Fibroblast of the aortic adventitia (primary cell): ENCODE measurements at regions not wholly inside any gene's neighbourhood (a gene's known extent, or its start where the extent isn't known, plus 50 kb on each side); places are given as distances from the start of the nearest gene placed in this dataset.
"Not testable (repeated sequence)": the region's sequence is repeated elsewhere in the genome, so short reads cannot be mapped to it uniquely, and the experiment has no call there.

Experiments used
- DNase-seq: peaks from one replicate; pipeline ENCODE4 v3.0.0-alpha.2; 2010; ENCODE audit warnings: low read depth
- H3K4me3 ChIP-seq: 2 replicates; pipeline ENCODE4 v1.5.1; 2011; ENCODE audit warnings: low read depth, mild to moderate bottlenecking, control low read depth, low read length, moderate library complexity
- TF ChIP-seq, protein P1 (sequence below): IDR thresholded peaks from 2 replicates; pipeline ENCODE4 v1.5.1; 2011; ENCODE audit warnings: mild to moderate bottlenecking, low read length, control low read depth, inconsistent platforms; ENCODE audit not compliant: insufficient read depth

DNA sequence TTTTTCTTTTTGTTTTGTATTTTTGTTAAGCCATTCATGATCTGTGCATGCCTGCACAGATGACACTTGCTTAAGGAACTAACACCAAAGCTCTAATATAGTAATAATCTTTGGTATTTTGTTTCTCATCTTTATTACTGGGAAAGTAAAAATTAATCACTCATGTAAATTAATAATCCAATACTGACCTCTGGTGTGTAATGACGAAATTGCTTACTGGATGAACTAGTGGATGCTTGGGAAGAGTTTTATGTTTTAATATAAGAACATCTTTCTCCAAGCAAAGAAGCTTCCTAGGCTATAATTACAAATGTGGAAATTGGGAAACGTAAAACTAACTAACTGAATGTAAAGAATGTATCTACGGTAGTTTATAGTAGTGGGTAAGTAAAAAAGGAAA lies 147.9 kb downstream of the POTEC start:
- peak; percentile 31 for DNase-seq
- not testable (repeated sequence) for H3K4me3 ChIP-seq
- TF ChIP-seq, protein P1, sequence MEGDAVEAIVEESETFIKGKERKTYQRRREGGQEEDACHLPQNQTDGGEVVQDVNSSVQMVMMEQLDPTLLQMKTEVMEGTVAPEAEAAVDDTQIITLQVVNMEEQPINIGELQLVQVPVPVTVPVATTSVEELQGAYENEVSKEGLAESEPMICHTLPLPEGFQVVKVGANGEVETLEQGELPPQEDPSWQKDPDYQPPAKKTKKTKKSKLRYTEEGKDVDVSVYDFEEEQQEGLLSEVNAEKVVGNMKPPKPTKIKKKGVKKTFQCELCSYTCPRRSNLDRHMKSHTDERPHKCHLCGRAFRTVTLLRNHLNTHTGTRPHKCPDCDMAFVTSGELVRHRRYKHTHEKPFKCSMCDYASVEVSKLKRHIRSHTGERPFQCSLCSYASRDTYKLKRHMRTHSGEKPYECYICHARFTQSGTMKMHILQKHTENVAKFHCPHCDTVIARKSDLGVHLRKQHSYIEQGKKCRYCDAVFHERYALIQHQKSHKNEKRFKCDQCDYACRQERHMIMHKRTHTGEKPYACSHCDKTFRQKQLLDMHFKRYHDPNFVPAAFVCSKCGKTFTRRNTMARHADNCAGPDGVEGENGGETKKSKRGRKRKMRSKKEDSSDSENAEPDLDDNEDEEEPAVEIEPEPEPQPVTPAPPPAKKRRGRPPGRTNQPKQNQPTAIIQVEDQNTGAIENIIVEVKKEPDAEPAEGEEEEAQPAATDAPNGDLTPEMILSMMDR, result peak; percentile 21

DNA sequence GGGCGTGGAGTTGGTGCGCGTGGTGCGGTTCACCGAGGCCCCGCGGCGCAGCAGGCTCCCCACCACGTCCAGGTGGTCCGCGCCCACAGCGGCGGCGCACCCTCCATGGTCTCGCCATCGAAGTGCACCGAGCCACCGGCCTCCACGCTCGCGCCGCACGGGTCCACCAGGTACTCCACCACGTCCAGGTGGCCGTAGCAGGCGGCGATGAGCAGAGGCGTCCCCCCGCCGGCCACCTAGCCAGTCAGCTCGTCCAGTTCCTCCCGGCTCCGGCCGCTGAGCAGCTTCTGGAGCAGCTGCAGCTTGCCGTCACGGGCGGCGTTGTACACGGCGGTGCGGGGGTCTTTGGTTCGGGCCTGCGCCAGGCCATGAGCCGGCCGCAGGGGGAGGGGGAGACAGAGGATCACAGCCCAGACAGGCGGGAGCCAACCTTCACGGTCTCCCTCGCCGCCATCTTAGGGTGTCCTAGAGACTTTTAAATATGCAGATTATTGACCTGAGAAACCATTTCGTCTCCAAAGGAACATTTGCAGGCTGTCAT lies 149.8 kb downstream of the POTEC start:
- not testable (repeated sequence) for DNase-seq, H3K4me3 ChIP-seq

DNA sequence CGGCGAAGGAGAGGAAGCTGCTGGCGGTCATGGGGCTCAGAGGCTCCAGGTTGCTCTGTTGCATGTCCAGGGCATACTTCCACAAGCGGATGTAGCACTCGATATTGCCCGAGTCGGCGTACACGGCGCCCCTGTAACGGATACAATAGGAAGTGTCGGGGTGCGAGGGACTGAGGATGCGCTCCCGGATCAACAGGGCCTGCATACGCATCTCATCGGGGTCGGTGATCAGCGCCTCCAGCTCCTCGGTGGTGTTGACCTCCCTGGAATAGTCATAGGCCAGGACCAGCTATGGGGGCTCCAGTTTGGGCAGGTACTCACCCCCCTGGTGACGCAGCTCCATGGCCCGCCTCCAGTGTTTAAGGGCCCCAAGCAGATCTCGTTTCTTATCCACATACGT lies 150.8 kb downstream of the POTEC start:
- DNase-seq, H3K4me3 ChIP-seq: not testable (repeated sequence)

DNA sequence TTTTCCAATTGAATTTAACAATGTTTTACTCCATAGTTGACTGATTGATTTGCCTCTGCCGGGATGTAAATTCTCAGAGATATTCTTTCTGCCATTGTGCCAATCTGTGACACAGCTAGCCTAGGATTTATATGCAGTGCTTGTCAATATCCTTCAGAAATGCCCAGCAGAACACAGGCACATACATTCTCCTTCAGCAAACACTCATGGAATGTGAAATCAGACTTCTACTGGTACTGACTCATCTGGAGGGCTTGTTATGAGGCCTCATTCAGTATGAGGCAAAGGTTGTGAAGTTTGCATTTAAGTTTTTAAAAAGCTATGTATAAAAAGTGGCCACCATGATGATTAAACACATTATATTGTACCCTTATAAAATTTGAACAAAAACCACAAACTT lies 158.4 kb downstream of the POTEC start:
- H3K4me3 ChIP-seq, DNase-seq: not testable (repeated sequence)

DNA sequence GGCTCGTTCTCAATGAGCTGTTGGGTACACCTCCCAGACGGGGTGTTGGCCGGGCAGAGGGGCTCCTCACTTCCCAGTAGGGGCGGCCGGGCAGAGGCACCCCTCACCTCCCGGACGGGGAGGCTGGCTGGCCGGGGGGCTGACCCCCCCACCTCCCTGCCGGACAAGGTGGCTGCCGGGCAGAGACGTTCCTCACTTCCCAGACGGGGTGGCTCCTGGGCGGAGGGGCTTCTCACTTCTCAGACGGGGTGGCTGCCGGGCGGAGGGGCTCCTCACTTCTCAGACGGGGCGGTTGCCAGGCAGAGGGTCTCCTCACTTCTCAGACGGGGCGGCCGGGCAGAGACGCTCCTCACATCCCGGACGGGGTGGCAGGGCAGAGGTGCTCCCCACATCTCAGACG lies 160.7 kb downstream of the POTEC start:
- not testable (repeated sequence) for DNase-seq, H3K4me3 ChIP-seq

DNA sequence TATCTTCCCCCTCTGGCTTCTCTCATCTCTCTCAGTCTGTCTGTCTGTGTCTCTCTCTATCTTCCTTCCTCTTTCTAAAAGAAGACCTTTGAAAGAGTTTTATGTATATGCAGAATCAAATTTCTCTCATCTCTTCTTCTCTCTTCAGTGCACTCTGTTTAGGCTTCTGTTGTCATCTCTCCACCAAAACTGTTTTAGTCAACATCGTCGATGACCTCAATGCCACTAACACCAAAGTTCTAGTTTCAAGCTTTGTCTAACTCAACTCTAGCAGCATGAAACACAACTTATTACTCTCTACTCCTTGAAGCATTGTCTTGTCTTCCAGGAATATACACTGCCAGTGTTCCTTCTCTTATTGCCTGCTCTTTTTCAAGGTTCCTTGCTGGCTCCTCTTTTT lies 163.9 kb downstream of the POTEC start:
- DNase-seq, H3K4me3 ChIP-seq: not testable (repeated sequence)

DNA sequence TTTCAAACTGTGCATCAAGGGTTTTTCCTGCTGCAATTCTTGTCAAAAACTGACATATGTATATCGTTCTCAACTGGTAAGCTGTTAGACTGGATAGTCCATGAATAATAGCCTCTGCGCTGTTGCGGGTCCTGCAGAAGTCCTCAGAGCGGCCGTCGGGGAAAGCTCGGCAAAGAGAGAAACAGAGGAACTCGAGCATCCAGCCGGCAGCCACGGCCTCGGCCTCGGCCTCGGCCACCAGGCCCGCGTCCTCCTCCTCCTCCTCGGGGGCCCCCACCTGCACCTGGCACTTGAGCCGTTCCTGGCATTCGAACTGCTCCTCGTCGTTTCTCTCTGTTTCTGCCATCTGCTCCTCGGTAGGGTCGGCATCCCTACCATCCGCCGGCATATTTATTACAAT lies 165.0 kb downstream of the POTEC start:
- H3K4me3 ChIP-seq, DNase-seq: not testable (repeated sequence)

DNA sequence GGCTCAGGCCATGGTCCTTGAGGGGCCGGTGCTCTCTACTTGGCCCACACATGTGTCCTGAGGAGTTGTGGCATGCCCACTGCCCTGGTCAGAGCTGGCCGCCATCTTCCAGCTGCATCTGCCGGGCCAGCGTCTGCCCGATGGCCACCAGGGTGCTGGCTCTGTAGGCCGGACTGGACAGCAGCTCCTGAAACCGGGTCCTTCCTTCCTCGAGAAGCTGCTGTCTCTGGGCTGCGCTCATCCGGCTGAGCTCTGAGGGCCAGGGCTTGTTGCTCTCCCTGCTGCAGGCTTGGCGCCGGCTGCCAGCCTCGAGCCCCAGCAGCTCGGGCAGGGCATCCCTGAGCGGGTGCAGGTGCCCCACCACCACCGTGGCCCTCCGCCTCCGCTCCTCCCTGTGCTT lies 182.1 kb downstream of the POTEC start:
- not testable (repeated sequence) for DNase-seq, H3K4me3 ChIP-seq

DNA sequence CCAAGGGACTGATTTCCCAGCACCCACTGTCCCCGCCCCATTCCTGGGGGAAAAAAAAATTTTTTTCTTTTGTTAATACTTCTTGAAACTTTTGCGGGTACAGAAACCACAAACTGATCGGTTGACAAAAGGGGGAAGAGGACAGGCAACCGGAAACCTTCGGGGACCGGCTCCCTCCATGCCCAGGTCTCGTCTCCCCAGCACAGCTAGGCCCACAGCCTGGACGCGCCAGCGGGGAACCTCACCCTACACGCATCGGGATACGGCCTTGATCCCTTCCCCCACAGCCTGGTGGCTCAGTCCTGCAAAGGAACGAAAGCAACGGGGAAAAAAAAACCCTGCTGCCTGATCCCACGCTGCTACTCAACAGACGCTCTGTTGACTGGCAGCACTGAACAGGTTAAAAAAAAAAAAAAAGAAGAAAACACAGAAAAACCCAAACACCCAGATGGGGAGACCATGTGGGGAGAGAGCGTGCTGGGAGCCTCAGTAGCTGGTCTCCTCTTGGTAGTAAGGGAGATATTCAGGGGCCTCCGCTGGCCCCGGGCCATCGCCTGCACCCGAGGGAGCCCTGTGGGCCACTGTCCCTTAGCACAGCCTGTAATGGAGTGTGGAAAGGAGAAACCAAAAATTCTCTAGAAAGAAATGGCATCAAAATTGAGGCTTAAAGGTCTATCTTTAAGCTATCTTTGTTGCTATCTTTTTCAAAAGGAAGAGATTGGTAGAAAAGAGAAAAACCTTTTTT lies 185.7 kb downstream of the POTEC start:
- not testable (repeated sequence) for H3K4me3 ChIP-seq, DNase-seq

DNA sequence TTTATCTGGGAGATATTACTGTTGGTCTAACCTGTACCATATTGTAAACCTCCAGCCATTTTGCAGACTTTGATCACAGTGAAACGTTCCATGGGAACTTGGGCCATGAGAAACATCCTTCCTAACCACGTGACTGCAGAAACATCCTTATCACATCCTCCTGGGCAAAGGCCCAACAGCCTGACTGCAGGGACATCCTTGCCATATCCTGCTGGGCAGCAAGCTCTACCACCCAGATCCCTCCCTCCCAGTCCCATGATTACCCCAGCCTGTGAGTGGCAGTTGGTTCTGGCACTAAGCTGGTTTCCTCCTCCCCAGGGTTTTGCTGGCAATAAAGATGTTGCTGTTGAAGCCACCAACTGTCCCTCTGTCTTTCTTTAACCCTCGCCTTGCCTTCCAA lies 201.2 kb downstream of the POTEC start:
- DNase-seq, H3K4me3 ChIP-seq: not testable (repeated sequence)

DNA sequence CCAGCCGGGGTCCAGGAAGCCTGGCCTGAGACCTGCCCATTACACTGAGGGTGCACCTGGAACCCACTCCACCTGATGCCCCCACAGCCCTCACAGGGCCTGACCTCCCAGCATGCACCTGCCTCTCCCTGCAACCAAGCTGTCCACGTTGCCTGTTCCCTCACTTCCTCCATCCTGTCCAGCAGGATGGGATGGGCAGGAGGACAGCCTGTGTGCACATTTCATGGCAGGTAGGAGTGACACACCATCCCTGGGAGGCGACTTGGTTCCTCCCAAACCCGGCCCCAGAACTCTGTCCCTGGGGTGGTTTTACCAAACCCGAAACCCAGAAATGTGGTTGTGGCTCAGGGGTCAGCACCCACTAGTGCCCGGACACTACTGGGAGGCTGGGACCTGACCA lies 203.8 kb upstream of the ZNF519 start:
- not testable (repeated sequence) for DNase-seq

DNA sequence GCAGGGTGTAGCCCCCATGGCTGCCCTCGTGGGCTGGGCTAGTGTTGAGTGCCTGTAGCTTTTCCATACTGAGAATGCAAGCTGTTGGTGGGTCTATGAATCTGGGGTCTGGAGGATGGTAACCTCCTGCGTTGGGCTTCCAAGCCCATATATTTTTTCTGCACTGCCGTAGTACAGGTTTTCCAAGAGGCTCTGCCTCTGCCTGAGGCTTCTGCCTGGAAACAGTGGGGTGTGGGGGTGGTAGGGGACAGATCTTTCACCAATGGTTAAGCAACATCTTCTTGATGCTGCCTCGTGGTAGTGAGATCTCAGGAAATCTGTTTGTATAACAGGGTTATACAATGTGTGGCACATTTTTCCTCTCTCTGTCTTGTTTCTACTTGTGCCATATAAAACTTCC lies 189.0 kb upstream of the ZNF519 start:
- H3K4me3 ChIP-seq, DNase-seq: not testable (repeated sequence)

More for the DNA sequence above, 203.8 kb upstream of the ZNF519 start:
- not testable (repeated sequence) for H3K4me3 ChIP-seq

DNA sequence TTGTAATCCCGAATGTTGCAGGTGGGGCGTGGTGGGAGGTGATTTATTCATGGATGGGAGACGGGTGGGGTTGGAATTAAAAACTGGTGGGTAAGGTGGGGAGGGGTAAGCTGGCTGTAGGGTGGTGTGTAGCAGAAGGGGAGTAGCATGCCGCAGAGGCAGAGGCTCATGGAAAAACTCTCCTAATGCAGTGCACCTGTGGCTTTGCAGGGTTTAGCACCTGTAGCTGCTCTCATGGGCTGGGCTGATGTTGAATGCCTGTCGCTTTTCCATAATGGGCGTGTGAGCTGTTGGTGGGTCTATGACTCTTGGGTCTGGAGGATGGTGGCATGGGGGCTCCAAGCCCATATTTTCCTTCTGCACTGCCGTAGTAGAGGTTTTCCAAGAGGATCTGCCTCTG lies 169.0 kb upstream of the ZNF519 start:
- not testable (repeated sequence) for H3K4me3 ChIP-seq, DNase-seq

DNA sequence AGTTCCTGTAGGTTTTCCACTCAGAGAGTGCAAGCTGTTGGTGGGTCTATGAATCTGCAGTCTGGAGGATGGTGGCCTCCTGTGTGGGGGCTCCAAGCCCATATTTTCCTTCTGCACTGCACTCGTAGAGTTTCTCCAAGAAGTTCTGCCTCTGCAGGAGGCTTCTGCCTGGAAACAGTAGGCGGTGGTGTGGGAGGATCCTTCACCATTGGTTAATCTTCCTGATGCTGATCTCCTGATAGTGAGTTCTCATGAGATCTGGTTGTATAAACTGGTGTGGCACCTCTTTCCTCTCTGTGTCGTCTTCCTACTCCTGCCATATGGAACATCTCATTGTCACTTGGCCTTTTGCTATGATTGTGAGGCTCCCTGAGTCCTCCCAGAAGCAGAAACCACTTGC lies 162.8 kb upstream of the ZNF519 start:
- not testable (repeated sequence) for DNase-seq

More for the DNA sequence above, 162.8 kb upstream of the ZNF519 start:
- not testable (repeated sequence) for H3K4me3 ChIP-seq
